ENCODE measurements at regions not wholly inside any gene's neighbourhood (a gene's known extent, or its start where the extent isn't known, plus 50 kb on each side); places are given as distances from the start of the nearest gene placed in this dataset.

DNA sequence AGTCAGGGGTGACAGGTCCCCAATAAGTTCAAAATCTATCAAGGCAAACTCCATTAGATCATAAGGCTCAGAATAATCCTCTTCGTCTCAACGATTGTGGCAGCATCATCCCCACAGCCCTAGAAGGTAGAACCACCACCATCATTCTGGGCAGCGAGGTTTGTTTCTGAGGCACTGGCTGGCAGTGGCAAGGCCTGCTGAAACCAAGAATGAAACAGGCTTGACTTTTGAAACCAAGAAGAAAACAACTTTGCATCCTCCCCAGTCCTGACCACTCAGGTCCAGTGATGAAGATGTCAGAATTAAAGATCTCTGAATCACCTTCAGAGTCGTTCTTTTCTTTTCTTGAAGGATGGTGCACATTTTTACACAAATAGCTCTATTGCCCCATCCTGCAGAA lies 152.6 kb upstream of the SYT1 start:
- no peak for DNase-seq

DNA sequence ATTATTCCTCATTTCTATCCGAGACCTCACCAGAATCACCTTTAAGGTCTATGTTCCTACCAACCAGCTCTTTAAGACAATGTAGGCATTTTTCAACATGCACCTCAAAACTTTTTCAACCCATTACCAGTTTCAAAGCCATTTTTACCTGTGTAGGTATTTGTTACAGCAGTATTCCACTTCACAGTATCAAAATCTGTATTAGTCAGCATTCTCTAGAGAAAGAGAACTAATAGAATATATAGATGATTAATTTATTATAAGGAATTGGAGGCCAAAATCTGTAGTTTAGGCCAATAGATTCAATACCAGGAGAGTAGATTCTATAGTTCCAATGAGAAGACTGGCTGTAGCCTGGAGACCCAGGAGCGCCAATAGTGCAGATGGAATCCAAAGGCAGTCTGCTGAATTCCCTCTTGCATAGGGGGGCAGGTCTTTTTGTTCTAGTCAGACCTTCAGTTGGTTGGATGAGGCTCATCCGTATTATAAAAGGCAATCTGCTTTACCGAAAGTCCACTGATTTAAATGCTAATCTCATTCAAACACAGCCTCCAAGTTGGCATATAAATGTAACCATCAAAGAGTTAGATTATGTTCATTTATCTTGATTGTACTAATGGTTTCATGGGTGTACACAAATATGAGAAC lies 151.6 kb upstream of the SYT1 start:
- no peak for DNase-seq

DNA sequence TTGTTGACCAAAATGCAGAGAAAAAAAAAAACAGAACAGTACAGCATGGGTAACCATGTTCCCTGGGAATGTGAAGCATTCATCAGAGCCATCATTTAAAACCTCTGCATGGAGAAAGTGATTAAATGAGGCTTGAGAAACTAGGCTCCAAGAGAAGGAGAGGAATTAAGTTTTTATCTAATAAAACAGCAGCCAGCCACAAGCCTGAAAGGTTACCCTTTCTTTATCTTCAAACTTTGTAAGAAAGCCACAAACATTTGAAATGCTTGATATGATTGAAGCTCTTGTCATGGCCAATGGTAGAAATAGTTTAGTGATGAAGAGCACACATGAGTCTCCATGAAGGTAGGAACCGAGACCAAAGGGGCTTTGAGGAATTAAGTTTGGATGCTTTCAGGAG lies 144.9 kb upstream of the SYT1 start:
- DNase-seq = no peak

DNA sequence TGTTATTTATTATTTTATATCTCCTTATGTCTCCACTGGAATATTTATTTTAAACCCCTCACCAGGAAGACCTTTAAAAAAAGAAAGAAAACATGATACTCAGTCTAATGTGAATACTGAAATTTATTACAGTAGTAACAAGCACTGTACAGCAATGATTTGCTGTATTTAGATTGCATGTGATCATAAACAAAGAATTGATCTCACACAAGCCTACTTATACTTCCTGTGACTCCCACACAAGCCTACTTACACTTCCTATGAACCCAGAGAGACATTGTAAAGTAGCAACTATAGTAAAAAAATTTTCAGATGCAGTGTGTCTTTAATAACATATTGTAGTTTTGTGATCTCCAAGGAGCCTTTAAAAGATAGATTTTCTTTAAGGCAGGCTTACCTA lies 142.7 kb upstream of the SYT1 start:
- no peak for DNase-seq

DNA sequence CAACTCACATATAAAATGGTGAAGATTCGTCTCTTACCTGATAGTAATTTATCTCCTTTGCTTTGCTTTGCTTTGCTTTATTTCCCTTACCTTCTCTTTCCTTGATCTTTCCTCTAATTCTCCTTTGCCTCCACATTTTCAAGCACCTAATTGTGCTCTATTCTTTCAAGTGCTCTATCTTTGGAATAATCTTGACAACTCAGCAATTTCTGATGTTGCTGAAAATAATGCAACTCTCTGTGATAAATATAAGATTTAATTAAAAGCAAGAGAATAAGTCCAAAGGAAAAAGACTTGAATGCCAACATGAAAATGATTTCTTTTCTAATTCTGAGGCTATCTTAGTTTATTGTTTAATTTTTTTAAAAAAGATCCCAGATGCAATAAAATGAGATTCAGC lies 139.5 kb upstream of the SYT1 start:
- DNase-seq = no peak

DNA sequence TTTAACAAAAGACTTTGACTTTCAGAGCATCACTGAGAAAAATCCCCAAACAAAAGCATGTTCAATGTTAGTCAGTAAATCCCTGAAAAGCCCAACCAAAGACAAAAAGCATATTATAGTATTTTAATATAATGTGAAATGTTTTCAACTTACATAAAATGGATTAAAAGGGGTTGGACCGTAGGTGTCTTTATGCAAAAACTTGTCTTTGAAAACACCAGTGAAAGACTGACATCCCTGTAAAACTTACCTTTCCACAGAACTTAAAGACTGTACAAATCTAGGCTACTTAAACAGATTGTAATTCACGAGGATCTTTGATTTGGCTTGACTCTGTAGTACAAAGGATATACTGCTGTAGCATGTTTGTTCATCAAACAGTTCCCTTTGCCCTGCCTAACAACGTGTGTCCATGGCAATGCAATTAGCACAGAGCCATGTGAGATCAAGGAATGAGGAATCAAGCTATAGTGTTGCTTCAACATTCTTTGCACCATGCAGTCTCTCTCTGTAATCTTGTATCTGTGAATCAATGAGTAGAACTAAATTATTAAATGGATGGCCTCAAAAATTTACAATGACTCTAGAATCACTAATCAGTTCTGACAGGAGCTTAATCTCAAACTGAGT lies 138.5 kb upstream of the SYT1 start:
- DNase-seq = no peak

DNA sequence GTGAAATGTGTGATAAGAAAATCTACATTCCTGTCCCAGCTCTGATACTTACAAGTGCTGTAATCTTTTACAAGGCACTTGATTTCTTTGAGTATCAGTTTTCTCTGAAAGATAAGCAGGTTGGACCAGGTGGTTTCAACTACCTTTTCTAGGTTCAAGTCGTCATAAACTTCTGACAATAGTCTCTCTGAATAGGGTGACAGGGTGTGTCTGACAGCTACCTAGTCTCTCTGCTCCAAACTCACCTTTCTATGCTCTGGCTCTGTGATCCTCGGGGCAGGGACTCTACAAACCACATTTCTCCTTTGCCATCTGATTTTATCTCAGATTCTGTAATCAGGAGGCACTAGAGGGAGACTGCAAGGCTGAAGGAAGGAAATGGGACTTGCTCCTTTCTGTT lies 137.7 kb upstream of the SYT1 start:
- DNase-seq = no peak

DNA sequence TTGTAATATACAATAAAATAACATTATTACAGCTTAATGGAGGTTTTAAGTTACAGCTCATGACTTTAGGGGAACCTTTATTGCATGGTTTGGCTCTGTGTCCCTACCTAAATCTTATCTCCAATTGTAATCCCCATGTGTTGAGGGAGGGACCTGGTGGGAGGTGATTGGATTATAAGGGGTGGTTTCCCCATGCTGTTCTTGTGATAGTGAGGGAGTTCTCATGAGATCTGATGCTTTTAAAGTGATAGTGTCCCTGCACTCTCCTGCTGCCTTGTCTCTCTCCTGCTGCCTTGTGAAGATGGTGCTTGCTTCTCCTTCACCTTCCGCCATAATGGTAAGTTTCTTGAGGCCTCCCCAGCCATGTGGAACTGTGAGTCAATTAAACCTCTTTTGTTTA lies 132.1 kb upstream of the SYT1 start:
- DNase-seq = no peak

DNA sequence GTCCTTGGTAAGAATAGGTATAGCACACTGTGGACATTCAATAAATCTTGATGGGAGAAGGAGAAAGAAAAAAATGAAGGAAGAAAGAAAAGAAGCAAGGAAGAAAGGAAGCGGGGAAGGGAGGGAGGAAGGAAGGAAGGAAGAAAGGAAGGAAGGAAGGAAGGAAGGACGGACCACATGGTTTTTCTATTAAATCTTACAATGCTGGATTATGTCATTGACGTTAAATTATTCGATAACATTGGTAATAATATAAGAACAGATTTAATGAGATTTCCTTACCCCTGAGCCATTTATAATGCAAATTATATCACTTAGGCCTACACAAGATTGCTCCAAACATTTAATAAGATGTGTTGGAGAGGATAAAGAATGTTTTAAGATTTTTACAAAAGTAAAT lies 124.9 kb upstream of the SYT1 start:
- DNase-seq = no peak

DNA sequence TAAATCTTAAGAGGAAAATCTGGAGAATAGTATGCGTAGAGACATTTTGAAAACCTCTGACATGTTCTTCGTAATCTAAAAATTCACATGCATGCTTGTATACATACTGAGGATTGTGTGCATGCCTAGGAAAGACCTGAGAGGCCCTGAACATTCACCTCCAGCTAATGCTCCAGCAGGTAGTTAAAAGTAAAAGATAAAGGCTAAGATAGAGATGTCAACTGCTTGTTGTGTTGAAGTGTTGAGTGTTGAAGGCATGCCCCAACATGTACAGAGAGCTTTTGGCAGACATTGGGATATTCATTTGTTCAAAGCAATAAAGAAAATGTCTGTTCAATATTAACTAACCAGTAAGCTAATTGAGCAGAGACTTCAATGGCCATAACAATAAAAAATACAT lies 118.6 kb upstream of the SYT1 start:
- no peak for DNase-seq

DNA sequence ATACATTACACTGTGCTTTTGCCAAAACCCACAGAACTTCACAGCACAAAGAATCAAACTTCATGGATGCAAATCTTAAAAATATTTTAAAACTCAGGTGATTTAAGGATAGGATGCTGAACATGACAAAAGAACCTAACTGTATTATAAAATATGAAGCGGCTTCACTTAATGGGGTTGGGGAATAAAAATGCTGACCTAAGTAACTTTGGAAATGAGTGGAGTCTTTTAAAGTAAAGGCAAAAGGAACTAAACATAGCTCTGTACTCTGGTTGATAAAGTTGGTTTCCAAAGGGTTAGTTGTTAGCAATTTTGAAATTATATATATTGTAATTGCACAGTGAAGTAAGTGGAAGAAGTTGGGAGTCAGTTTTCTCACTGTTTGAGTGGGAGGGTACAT lies 111.5 kb upstream of the SYT1 start:
- no peak for DNase-seq

DNA sequence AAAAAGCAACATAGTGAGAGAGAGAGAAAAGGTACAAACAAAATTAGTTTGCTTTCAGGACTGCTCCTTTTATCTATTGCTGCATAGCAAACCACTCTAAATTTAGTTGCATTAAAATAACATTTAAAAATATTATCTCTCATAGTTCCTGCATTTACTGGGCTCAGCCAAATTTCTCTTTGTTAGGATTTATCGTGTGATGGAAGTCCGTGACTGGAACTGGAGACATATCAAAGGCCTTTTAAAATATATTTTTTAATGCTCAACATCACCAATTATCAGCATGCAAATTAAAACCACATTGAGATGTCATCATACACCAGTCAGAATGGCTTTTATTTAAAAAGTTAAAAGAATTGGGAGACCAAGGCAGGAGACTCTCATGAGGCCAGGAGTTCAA lies 107.6 kb upstream of the SYT1 start:
- no peak for DNase-seq

DNA sequence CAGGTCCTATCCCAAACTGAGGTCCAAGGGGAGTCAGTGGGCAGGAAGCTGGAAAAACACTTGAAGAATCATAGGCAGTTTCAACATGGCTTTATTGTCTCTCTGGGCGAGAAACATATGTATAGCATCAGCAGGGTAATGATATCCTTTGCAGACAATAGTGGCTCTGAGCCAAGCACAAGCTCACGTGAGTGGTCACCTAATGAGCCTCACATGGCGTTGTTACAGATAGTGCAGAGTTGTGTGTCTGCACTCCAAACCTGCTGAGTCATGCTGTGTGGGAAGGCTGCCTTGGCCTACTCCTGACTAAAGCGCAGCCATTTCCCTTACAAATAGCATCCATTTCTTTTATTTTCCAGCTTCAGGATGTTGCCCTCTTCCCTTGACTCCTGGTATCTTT lies 105.2 kb upstream of the SYT1 start:
- DNase-seq = no peak

DNA sequence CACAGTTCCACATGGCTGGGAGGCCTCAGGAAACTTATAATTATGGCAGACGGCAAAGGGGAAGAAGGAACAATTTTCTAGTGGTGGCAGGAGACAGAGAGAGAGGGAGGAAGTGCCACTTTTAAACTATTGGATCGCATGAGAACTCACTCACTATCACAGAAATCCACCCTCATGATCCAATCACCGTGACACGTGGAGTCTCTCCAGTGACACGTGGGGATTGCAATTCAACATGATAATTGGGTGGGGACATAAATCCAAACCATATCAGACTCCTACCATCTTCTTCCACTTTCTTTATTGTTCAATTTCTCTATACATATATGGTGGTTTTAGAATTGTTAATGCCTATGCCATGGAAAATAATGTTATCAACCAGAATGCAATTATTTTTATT lies 103.7 kb upstream of the SYT1 start:
- no peak for DNase-seq

DNA sequence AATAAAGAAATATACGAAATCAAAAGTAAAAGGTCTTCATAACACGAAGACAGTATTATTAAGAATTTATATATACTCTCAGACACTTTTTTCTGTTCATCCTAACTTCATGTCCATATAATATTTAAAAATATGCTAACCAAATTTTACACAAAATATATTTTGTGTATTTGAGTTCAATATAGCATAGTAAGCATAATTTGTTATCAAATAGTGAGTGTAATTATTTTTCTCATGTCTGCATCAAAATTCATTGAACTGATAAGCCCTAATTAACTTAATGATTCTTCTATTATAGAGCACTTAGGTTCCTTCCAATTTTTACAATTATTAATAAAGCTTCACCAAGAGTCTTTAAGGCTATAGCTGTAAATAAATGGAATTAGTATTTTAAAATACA lies 99.7 kb upstream of the SYT1 start:
- DNase-seq = no peak

DNA sequence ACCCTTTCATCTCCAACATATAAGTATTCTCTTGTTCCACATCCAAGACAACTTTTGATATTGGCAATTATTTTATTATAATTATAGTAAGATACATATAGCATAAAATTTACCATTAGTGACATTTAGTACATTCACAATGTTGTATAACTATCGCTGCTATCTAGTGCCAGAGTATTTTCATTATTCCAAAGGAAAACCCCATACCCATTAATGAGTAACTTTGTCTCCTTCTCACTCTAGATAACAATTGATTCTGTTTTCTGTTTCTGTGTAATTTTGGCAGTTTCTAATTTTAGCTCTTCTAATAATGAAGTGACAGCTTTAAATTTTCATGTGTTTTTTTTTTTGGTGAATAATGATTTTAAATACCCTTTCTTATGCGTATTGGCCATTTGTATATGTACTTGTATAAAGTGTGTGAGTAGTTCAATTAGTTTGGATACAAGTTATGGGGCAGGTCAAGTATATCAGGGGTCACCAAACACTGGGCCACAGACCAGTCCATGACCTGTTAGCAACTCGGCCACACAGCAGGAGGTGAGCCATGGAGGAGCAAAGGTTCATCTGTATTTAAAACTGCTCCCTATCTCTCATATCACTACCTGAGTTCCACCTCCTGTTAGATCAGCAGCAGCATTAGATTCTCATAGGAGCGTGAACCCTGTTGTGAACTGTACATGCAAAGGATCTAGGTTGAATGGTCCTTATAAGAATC lies 97.2 kb upstream of the SYT1 start:
- DNase-seq = no peak

DNA sequence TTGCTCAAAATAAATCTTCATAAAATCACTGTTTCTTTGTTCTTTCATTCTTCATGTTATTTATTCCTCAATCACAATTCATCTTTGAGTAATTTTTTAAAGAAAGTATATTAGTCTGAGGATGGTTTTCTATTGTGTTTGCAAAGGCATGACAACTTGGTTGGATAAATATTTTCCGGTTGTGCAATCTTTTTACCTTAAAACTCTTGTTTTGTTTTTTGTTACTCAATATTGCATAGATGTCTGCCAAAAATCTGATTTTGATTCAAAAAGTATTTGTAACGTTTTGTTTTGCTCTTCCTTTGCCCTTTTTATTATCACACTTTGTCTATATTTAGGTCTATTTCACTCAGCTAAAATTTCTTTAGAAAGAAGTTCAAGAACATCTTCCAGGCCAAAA lies 86.2 kb upstream of the SYT1 start:
- DNase-seq = no peak

DNA sequence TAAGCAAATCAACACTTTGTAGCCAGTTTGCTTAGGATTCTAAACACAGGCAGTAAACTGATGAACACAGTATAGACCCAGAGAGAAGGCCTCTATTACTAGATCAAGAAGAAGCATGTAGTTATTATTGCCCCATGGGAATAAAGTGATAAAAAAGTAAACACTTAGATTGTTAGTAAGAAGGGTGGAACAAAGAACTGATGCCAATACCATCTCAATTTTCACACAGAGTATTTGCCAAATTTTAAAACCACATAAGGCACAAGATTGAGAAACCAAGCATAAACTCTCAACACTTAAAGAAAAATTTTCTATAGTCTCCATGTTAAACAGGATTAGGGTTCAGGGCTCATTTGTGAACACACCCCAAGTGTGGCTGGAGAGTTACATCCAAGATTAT lies 77.0 kb upstream of the SYT1 start:
- no peak for DNase-seq

DNA sequence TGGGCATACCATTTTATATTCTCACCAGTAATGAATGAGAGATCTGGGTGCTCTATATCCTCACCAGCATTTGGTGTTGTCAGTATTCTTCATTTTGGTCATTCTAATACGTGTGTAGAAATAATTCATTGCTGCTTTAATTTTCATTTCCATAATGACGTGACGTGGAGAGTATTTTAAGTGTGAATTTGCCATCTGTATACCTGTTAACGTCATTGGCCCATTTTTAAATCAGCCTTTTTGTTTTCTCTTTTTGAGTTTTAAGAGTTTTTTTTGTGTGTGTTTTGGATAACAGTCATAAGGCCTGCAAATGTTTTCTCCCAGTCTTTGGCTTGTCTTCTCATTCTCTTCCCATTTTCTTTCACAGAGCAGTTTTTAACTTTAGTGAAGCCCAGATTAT lies 74.4 kb upstream of the SYT1 start:
- DNase-seq = no peak

DNA sequence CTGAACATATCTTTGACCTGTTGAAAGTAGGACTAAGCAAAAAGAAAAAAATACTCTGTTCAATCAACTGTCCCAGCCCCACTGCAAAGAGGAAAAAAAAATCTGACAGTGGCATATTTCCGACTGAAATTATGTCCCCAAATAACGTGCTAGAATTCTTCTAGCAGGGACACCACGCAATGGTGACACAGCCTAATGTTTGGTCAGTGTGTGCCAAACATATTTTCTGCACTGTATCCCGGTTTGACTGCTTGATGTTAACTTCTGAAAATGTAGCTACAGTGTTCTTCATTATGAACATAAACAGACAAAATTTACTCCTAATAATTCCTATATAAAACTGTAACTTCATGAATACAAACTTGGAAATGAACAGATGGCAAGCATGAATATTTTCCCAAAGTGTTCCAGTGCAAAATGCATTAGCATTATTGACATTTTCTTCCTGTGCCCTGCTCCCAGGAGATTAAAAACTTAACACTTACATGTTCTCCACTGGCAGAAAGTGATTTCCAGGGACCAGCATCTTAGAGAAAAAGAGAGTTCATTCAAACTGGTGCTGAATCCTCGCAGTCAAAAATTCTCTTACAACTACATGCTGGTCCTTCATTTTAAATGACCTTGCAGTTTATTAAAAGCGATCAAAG lies 72.4 kb upstream of the SYT1 start:
- DNase-seq = no peak

DNA sequence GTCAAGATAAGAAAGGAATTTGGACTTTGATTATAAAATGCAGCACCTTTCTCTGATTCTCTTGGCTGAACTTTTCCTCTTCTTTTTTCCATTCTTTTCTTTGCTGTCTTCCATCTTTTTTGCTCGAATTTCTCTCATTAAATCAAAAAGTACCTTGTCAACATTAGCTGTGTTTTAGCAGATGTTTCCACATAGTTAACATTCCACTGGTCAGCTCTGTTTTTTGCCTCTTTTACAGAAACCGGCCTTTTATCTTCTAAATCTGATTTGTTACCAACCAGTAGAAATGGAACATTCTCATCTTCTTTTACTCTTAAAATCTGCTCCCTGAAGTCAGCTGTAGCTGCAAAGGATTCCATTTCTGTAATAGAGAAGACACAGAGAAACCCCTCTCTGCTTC lies 71.1 kb upstream of the SYT1 start:
- no peak for DNase-seq

DNA sequence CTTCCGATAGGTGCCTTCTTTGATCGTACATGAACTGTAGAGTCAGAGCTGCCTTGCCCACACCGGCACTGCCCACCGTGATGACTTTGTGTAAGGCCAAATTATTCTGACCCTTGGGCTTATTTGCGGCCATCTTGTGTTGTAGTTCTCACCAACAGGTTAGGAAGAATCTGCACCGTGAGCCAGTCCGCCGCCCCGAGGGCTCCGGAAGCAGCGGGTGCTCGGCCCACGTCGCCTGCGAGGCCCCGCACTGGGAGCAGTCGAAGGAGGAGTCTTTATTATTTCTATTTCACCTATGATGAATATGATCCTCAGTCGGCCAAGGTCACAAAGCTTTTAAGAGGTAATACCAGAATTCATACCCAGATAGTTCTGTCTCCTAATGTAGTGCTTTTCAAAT lies 70.6 kb upstream of the SYT1 start:
- no peak for DNase-seq

DNA sequence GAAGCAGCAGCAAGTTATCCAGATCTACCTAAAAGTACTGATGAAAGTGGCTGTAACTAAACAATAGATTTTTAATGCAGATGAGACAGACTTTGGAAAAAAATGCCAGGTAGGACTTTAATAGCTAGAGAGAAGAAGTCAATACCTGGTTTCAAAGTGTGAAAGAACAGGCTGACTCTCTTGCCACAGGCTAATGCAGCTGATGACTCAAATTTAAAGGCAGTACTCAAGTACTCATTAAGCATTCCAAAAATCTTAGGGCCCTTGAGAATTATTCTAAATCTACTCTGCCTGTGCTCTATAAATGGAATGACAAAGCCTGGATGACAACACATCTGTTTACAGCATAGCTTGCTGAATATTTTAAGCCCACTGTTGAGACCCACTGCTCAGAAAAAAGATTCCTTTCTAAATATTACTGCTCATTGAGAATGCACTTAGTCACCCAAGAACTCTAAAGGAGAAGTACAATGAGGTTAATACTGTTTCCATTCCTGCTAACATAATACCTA lies 68.6 kb upstream of the SYT1 start:
- DNase-seq = no peak

All from NCI-H1694 treated with DMSO at 0.1 percent for 48 hours (cell line).